GM23338 (cell line): ENCODE measurements at regions not wholly inside any gene's neighbourhood (a gene's known extent, or its start where the extent isn't known, plus 50 kb on each side); places are given as distances from the start of the nearest gene placed in this dataset.

Experiments
- ATAC-seq: fragments of 200-7000 bp; cut with Tn5 transposase; 3 replicates; pipeline ENCODE4 v1.9.1; 2020
- DNase-seq: peaks from one replicate; pipeline ENCODE4 v3.0.0-alpha.2; 2015; ENCODE audit warnings: low spot score
- H2AFZ ChIP-seq: fragments of 200-600 bp; sonication (generic); 2 replicates; pipeline ENCODE4 v1.8.0; 2016; ENCODE audit warnings: antibody characterized with exemption, mild to moderate bottlenecking, moderate library complexity
- H3F3A ChIP-seq: fragments of 200-600 bp; sonication (generic); replicated peaks from 2 replicates; pipeline ENCODE4 v1.8.0; 2017; ENCODE audit warnings: antibody characterized with exemption, mixed run types, low read depth
- H3K27ac ChIP-seq: fragments of 200-600 bp; sonication (generic); 2 replicates; pipeline ENCODE4 v1.6.1; 2016; ENCODE audit warnings: low read depth
- H3K27me3 ChIP-seq: fragments of 200-600 bp; sonication (generic); 2 replicates; pipeline ENCODE4 v1.8.0; 2016; ENCODE audit warnings: mild to moderate bottlenecking, mixed run types, moderate library complexity; ENCODE audit not compliant: insufficient read depth
- H3K36me3 ChIP-seq: fragments of 200-600 bp; sonication (generic); 2 replicates; pipeline ENCODE4 v1.8.0; 2016; ENCODE audit warnings: mild to moderate bottlenecking; ENCODE audit not compliant: insufficient read depth
- H3K4me1 ChIP-seq: fragments of 200-600 bp; sonication (generic); 2 replicates; pipeline ENCODE4 v1.8.0; 2016; ENCODE audit warnings: mild to moderate bottlenecking, moderate library complexity; ENCODE audit not compliant: insufficient read depth
- H3K4me2 ChIP-seq: fragments of 200-600 bp; sonication (generic); 2 replicates; pipeline ENCODE4 v1.7.1; 2017; ENCODE audit warnings: mixed run types
- H3K4me3 ChIP-seq: fragments of 200-600 bp; sonication (generic); 2 replicates; pipeline ENCODE4 v1.6.1; 2016; ENCODE audit warnings: mixed run types
- H3K79me2 ChIP-seq: fragments of 200-600 bp; sonication (generic); replicated peaks from 2 replicates; pipeline ENCODE4 v1.8.0; 2017; ENCODE audit warnings: mild to moderate bottlenecking; ENCODE audit not compliant: insufficient read depth
- H3K9me2 ChIP-seq: fragments of 200-600 bp; sonication (generic); 2 replicates; pipeline ENCODE4 v1.8.0; 2017; ENCODE audit not compliant: insufficient read depth
- H4K20me1 ChIP-seq: fragments of 200-600 bp; sonication (generic); replicated peaks from 2 replicates; pipeline ENCODE4 v1.8.0; 2017; ENCODE audit warnings: mild to moderate bottlenecking; ENCODE audit not compliant: insufficient read depth
- H3K27ac Mint-ChIP-seq: 2 replicates; pipeline ENCODE4 v1.8.0; 2020; ENCODE audit warnings: inconsistent platforms, mild to moderate bottlenecking, moderate library complexity, mixed read lengths
- H3K27me3 Mint-ChIP-seq: 3 replicates; pipeline ENCODE4 v1.8.0; 2022; ENCODE audit warnings: low read depth, mild to moderate bottlenecking, moderate library complexity, mixed read lengths, inconsistent platforms; ENCODE audit not compliant: insufficient read depth, poor library complexity
- H3K36me3 Mint-ChIP-seq: 3 replicates; pipeline ENCODE4 v1.8.0; 2021; ENCODE audit warnings: low read depth, mild to moderate bottlenecking, inconsistent platforms, moderate library complexity, mixed read lengths
- H3K4me1 Mint-ChIP-seq: 3 replicates; pipeline ENCODE4 v1.8.0; 2020; ENCODE audit warnings: mild to moderate bottlenecking, inconsistent platforms, mixed read lengths
- H3K4me3 Mint-ChIP-seq: 3 replicates; pipeline ENCODE4 v1.8.0; 2021; ENCODE audit warnings: moderate library complexity, mild to moderate bottlenecking, inconsistent platforms, mixed read lengths
- H3K9me3 Mint-ChIP-seq: 3 replicates; pipeline ENCODE4 v1.8.0; 2020; ENCODE audit warnings: moderate library complexity, mild to moderate bottlenecking, inconsistent platforms, mixed read lengths
- CREB1 ChIP-seq: fragments of 250-450 bp; sonication (Bioruptor Pico); IDR thresholded peaks from 2 replicates; pipeline ENCODE4 v1.5.0; 2020; ENCODE audit warnings: low read depth, mild to moderate bottlenecking, moderate library complexity
- ETS1 ChIP-seq: IDR thresholded peaks from 2 replicates; pipeline ENCODE4 v1.6.1; 2016; ENCODE audit warnings: antibody characterized with exemption
- EZH2 ChIP-seq: fragments of 200-600 bp; sonication (generic); IDR thresholded peaks from one replicate; pipeline ENCODE4 v1.8.0; 2017; ENCODE audit warnings: antibody characterized with exemption, mild to moderate bottlenecking, low read depth; ENCODE audit not compliant: unreplicated experiment
- EZH2phosphoT487 ChIP-seq: fragments of 200-600 bp; sonication (generic); IDR thresholded peaks from one replicate; pipeline ENCODE4 v1.8.1; 2018; ENCODE audit warnings: antibody characterized with exemption; ENCODE audit not compliant: unreplicated experiment
- JUNB ChIP-seq: IDR thresholded peaks from one replicate; pipeline ENCODE4 v1.6.1; 2016; ENCODE audit warnings: antibody characterized with exemption; ENCODE audit not compliant: unreplicated experiment
- NANOG ChIP-seq: IDR thresholded peaks from 2 replicates; pipeline ENCODE4 v1.6.1; 2016; ENCODE audit warnings: antibody characterized with exemption, borderline replicate concordance
- POLR2AphosphoS5 ChIP-seq: IDR thresholded peaks from 2 replicates; pipeline ENCODE4 v1.6.1; 2016; ENCODE audit warnings: antibody characterized with exemption, low read depth
- STAT1 ChIP-seq: IDR thresholded peaks from one replicate; pipeline ENCODE4 v1.6.1; 2016; ENCODE audit warnings: antibody characterized with exemption; ENCODE audit not compliant: unreplicated experiment
- ZNF114 ChIP-seq: fragments of 250-450 bp; sonication (Bioruptor Pico); IDR thresholded peaks from 2 replicates; pipeline ENCODE4 v1.5.0; 2020; ENCODE audit warnings: mild to moderate bottlenecking, moderate library complexity
- ZNF331 ChIP-seq: fragments of 250-450 bp; sonication (Bioruptor Pico); IDR thresholded peaks from 2 replicates; pipeline ENCODE4 v1.5.0; 2020; ENCODE audit warnings: low read depth, mild to moderate bottlenecking, moderate library complexity
- TF ChIP-seq, protein P1 (sequence below): fragments of 250-450 bp; sonication (Bioruptor Pico); IDR thresholded peaks from 2 replicates; pipeline ENCODE4 v1.5.0; 2020; ENCODE audit warnings: mild to moderate bottlenecking, moderate library complexity
- TF ChIP-seq, protein P2 (sequence below): IDR thresholded peaks from one replicate; pipeline ENCODE4 v1.6.1; 2018; ENCODE audit warnings: antibody characterized with exemption; ENCODE audit not compliant: unreplicated experiment
- TF ChIP-seq, protein P3 (sequence below), 2 experiments: fragments of 200-600 bp in 1 of 2; sonication (generic) in 1 of 2; conservative IDR thresholded peaks; 2 replicates each; pipeline versions ENCODE4 v1.5.1 to v1.6.1; 2016 to 2017; ENCODE audit warnings: antibody characterized with exemption in 2 of 2, low read depth in 2 of 2, mild to moderate bottlenecking in 2 of 2, moderate library complexity in 1 of 2

DNA sequence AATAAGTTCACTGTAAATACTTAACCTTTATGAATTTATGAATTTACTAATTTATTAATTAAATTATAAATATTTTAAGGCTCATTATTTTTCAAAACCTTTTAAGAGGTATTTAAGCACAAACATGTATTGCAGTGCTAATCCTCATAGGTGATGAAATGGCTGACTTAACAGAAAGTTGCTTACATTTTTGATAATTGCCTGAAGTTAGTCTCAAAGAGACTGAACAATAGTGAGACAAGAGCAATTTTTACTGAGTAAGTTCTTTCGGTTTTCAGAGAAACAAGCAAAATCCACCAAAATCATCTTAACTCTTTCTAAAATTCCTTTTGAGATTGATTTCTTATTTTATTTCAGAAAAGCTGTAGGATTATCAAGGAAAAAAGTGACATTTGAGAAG lies 137.3 kb upstream of the VGLL2 start:
- H2AFZ ChIP-seq = no peak overlapping the region
- no peaks in the 10 kb centered on the region for H3K9me3 Mint-ChIP-seq
- H4K20me1 ChIP-seq = no peaks in the 10 kb centered on the region
- TF ChIP-seq EZH2 (no peak), STAT1 (no peak), ZNF114 (CRISPR knock-in tag) (no peak), EZH2phosphoT487 (no peak), POLR2AphosphoS5 (no peak), ETS1 (no peak), NANOG (no peak), JUNB (no peak), CREB1 (CRISPR knock-in tag) (no peak), ZNF331 (CRISPR knock-in tag) (no peak)
- TF ChIP-seq, protein P1, sequence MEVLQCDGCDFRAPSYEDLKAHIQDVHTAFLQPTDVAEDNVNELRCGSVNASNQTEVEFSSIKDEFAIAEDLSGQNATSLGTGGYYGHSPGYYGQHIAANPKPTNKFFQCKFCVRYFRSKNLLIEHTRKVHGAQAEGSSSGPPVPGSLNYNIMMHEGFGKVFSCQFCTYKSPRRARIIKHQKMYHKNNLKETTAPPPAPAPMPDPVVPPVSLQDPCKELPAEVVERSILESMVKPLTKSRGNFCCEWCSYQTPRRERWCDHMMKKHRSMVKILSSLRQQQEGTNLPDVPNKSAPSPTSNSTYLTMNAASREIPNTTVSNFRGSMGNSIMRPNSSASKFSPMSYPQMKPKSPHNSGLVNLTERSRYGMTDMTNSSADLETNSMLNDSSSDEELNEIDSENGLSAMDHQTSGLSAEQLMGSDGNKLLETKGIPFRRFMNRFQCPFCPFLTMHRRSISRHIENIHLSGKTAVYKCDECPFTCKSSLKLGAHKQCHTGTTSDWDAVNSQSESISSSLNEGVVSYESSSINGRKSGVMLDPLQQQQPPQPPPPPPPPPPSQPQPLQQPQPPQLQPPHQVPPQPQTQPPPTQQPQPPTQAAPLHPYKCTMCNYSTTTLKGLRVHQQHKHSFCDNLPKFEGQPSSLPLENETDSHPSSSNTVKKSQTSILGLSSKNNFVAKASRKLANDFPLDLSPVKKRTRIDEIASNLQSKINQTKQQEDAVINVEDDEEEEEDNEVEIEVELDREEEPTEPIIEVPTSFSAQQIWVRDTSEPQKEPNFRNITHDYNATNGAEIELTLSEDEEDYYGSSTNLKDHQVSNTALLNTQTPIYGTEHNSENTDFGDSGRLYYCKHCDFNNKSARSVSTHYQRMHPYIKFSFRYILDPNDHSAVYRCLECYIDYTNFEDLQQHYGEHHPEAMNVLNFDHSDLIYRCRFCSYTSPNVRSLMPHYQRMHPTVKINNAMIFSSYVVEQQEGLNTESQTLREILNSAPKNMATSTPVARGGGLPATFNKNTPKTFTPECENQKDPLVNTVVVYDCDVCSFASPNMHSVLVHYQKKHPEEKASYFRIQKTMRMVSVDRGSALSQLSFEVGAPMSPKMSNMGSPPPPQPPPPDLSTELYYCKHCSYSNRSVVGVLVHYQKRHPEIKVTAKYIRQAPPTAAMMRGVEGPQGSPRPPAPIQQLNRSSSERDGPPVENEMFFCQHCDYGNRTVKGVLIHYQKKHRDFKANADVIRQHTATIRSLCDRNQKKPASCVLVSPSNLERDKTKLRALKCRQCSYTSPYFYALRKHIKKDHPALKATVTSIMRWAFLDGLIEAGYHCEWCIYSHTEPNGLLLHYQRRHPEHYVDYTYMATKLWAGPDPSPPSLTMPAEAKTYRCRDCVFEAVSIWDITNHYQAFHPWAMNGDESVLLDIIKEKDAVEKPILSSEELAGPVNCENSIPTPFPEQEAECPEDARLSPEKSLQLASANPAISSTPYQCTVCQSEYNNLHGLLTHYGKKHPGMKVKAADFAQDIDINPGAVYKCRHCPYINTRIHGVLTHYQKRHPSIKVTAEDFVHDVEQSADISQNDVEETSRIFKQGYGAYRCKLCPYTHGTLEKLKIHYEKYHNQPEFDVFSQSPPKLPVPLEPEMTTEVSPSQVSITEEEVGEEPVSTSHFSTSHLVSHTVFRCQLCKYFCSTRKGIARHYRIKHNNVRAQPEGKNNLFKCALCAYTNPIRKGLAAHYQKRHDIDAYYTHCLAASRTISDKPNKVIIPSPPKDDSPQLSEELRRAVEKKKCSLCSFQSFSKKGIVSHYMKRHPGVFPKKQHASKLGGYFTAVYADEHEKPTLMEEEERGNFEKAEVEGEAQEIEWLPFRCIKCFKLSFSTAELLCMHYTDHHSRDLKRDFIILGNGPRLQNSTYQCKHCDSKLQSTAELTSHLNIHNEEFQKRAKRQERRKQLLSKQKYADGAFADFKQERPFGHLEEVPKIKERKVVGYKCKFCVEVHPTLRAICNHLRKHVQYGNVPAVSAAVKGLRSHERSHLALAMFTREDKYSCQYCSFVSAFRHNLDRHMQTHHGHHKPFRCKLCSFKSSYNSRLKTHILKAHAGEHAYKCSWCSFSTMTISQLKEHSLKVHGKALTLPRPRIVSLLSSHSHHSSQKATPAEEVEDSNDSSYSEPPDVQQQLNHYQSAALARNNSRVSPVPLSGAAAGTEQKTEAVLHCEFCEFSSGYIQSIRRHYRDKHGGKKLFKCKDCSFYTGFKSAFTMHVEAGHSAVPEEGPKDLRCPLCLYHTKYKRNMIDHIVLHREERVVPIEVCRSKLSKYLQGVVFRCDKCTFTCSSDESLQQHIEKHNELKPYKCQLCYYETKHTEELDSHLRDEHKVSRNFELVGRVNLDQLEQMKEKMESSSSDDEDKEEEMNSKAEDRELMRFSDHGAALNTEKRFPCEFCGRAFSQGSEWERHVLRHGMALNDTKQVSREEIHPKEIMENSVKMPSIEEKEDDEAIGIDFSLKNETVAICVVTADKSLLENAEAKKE (CRISPR knock-in tag) = no peak
- TF ChIP-seq, protein P2, sequence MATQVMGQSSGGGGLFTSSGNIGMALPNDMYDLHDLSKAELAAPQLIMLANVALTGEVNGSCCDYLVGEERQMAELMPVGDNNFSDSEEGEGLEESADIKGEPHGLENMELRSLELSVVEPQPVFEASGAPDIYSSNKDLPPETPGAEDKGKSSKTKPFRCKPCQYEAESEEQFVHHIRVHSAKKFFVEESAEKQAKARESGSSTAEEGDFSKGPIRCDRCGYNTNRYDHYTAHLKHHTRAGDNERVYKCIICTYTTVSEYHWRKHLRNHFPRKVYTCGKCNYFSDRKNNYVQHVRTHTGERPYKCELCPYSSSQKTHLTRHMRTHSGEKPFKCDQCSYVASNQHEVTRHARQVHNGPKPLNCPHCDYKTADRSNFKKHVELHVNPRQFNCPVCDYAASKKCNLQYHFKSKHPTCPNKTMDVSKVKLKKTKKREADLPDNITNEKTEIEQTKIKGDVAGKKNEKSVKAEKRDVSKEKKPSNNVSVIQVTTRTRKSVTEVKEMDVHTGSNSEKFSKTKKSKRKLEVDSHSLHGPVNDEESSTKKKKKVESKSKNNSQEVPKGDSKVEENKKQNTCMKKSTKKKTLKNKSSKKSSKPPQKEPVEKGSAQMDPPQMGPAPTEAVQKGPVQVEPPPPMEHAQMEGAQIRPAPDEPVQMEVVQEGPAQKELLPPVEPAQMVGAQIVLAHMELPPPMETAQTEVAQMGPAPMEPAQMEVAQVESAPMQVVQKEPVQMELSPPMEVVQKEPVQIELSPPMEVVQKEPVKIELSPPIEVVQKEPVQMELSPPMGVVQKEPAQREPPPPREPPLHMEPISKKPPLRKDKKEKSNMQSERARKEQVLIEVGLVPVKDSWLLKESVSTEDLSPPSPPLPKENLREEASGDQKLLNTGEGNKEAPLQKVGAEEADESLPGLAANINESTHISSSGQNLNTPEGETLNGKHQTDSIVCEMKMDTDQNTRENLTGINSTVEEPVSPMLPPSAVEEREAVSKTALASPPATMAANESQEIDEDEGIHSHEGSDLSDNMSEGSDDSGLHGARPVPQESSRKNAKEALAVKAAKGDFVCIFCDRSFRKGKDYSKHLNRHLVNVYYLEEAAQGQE = no peak
- TF ChIP-seq, protein P3, sequence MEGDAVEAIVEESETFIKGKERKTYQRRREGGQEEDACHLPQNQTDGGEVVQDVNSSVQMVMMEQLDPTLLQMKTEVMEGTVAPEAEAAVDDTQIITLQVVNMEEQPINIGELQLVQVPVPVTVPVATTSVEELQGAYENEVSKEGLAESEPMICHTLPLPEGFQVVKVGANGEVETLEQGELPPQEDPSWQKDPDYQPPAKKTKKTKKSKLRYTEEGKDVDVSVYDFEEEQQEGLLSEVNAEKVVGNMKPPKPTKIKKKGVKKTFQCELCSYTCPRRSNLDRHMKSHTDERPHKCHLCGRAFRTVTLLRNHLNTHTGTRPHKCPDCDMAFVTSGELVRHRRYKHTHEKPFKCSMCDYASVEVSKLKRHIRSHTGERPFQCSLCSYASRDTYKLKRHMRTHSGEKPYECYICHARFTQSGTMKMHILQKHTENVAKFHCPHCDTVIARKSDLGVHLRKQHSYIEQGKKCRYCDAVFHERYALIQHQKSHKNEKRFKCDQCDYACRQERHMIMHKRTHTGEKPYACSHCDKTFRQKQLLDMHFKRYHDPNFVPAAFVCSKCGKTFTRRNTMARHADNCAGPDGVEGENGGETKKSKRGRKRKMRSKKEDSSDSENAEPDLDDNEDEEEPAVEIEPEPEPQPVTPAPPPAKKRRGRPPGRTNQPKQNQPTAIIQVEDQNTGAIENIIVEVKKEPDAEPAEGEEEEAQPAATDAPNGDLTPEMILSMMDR (conservative IDR thresholded peaks at IDR 0.05; ENCODE audit: low read depth in 2 of 2) = no peak
- H3K79me2 ChIP-seq = no peaks in the 10 kb centered on the region
- H3K27ac ChIP-seq = no peak overlapping the region
- H3K27ac Mint-ChIP-seq = no peak overlapping the region
- no peaks in the 10 kb centered on the region for H3K9me2 ChIP-seq
- H3K4me2 ChIP-seq = no peak overlapping the region
- H3K27me3 Mint-ChIP-seq = no peaks in the 10 kb centered on the region
- no peaks in the 10 kb centered on the region for H3K4me1 ChIP-seq
- H3F3A ChIP-seq = no peaks in the 10 kb centered on the region
- H3K4me3 ChIP-seq = no peak overlapping the region
- no peak overlapping the region for H3K4me3 Mint-ChIP-seq
- no peaks in the 10 kb centered on the region for H3K36me3 ChIP-seq
- no peaks in the 10 kb centered on the region for H3K36me3 Mint-ChIP-seq
- DNase-seq (no peak), ATAC-seq (no peak)
- H3K4me1 Mint-ChIP-seq = no peaks in the 10 kb centered on the region
- no peaks in the 10 kb centered on the region for H3K27me3 ChIP-seq
